Skeletal muscle satellite cell (primary cell): ENCODE measurements at regions not wholly inside any gene's neighbourhood (a gene's known extent, or its start where the extent isn't known, plus 50 kb on each side); places are given as distances from the start of the nearest gene placed in this dataset.

Experiments used
- H3K27me3 ChIP-seq: 2 replicates; pipeline ENCODE4 v1.7.0; 2013; ENCODE audit warnings: low read length; ENCODE audit not compliant: control insufficient read depth, insufficient read depth
- H3K36me3 ChIP-seq: 2 replicates; pipeline ENCODE4 v1.7.0; 2013; ENCODE audit warnings: mild to moderate bottlenecking, control low read depth, low read length; ENCODE audit not compliant: insufficient read depth
- H3K4me1 ChIP-seq: 2 replicates; pipeline ENCODE4 v1.7.0; 2013; ENCODE audit warnings: low read length; ENCODE audit not compliant: control insufficient read depth, insufficient read depth
- H3K4me2 ChIP-seq: 2 replicates; pipeline ENCODE4 v1.7.0; 2013; ENCODE audit warnings: mild to moderate bottlenecking, low read length
- H3K4me3 ChIP-seq: 2 replicates; pipeline ENCODE4 v1.7.0; 2013; ENCODE audit warnings: low read length
- H3K9ac ChIP-seq: 2 replicates; pipeline ENCODE4 v1.7.0; 2013; ENCODE audit warnings: mild to moderate bottlenecking, low read depth, low read length, moderate library complexity
- H3K9me3 ChIP-seq: replicated peaks from 2 replicates; pipeline ENCODE4 v1.7.0; 2013; ENCODE audit warnings: mild to moderate bottlenecking, control low read depth, low read length

DNA sequence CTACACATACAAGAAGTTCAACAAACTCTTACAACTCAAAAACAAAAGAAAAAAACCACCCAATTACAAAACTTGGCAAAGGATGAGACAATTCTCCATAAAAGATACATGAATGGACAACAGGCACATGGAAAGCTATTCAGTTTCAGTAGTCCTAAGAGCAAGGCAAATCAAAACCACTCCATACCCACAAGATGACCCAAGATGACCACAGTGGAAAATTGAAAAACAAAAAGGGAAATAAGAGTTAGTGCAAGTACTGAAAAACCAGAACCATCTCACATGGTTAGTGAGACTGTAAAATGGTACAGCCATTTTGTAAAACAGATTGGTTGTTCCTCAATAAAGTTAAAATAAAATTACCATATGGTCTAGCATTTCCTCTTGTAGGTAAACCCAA lies 287.1 kb upstream of the CDH9 start:
- Histone ChIP-seq H3K9me3 (no peaks in the 10 kb centered on the region), H3K4me3 (no peak overlapping the region), H3K4me1 (no peaks in the 10 kb centered on the region), H3K9ac (no peak overlapping the region), H3K4me2 (no peak overlapping the region), H3K36me3 (no peaks in the 10 kb centered on the region), H3K27me3 (no peaks in the 10 kb centered on the region)

DNA sequence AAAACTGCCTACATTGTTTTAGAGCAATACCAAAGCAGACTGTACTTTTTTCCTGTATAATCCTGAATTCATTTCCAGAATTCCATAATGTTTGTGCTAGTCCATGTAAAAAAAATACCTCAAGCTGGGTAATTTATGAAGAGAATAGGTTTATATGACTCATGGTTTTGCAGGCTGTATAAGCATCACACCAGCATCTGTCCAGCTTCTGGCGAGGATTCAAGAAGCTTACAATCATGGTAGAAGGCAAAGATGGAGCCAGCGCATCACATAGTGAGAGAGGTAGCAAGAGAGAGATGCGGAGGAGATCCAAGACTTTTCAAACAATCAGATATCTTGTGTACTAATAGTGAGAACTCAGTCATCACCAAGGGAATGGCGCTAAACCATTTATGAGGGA lies 280.3 kb upstream of the CDH9 start:
- Histone ChIP-seq H3K4me1 (peaks cover 13% of the 10 kb centered on the region), H3K9ac (no peak overlapping the region), H3K27me3 (no peaks in the 10 kb centered on the region), H3K36me3 (no peaks in the 10 kb centered on the region), H3K9me3 (no peaks in the 10 kb centered on the region), H3K4me3 (no peak overlapping the region), H3K4me2 (no peak overlapping the region)

DNA sequence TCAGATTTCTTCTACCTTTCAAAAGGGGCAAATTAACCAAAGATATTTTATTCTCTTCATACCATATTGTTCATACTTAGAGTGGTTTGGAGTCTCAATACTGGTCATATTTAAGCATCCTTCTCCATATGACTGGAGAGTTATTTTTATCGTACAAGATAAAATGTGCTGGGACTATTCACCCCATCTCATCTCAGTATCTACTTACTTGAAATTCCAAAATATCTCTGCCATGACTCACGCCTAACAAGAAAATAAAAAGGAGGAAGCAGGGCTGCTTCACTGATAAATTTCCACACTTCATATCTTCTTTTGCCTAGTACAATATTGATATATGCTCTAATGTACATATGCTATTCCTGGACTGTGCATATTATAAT lies 277.9 kb upstream of the CDH9 start:
- H3K4me3 ChIP-seq = peak overlapping the region; percentile 44
- H3K9ac ChIP-seq = peak overlapping the region; percentile 73
- no peaks in the 10 kb centered on the region for H3K9me3 ChIP-seq
- no peaks in the 10 kb centered on the region for H3K27me3 ChIP-seq
- H3K4me2 ChIP-seq = peak overlapping the region; percentile 67
- peaks cover 13% of the 10 kb centered on the region for H3K4me1 ChIP-seq
- H3K36me3 ChIP-seq = no peaks in the 10 kb centered on the region

DNA sequence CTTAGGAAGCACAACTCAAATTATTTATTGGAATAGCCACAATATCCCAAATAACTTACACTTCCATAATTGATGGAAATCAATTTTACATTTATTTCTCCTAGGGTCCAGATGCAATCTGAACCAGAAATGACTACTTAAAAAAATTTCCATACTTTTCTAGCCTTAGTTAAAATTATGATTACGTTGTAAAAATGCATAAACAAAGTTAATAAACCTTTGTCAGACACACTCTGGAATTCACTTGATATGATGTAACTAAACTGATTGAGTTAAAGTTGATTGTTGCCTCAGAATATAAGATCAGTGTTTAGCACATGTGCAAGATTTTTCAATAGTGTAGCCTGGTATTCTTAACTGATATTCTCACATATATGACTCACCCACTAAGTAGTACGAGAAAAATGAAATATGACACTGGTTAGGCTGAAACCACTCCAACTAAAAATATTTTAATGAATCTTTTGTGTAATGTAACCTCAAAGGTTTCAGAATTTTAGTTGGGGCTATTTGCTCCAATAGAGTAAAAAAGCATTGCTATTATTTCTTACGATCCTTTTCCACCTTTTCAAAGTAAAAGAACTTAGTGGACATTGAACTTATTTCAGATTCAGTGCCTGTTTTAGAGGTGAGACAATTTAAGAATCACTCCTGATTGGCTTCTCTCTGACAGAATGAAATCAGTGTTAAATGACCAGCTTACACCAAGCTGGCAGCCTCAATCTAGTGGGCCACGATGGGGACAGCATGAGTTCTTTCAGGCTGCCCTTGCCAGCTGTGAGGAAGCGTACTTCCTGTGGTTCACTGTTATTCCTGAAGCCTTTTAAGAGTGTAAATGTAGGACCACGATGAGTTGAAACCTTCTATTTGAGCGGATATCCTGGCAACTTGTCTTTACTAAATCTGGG lies 277.2 kb upstream of the CDH9 start:
- peak overlapping the region; percentile 67 for H3K4me2 ChIP-seq
- peak overlapping the region; percentile 73 for H3K9ac ChIP-seq
- peak overlapping the region; percentile 44 for H3K4me3 ChIP-seq

DNA sequence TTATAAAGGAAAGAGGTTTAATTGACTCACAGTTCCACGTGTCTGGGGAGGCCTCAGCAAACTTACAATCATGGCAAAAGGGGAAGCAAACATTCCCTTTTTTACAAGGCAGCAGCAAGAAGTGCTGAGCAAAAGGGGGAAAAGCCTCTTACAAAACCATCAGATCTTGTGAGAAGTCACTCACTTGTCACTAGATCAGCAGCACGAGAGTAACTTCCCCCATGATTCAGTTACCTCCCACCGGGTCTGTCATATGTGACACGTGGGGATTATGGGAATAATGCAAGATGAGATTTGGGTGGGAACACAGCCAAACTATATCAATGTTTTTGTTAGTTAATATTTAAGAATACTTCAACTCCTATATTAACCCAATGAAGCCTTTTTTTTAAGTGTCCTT lies 275.2 kb upstream of the CDH9 start:
- Histone ChIP-seq H3K9ac (no peak overlapping the region), H3K27me3 (no peaks in the 10 kb centered on the region), H3K9me3 (no peaks in the 10 kb centered on the region), H3K4me3 (no peak overlapping the region), H3K4me1 (peaks cover 13% of the 10 kb centered on the region), H3K4me2 (no peak overlapping the region), H3K36me3 (no peaks in the 10 kb centered on the region)

More for the DNA sequence above, 277.2 kb upstream of the CDH9 start:
- Histone ChIP-seq H3K36me3 (no peaks in the 10 kb centered on the region), H3K27me3 (no peaks in the 10 kb centered on the region), H3K9me3 (no peaks in the 10 kb centered on the region), H3K4me1 (peaks cover 13% of the 10 kb centered on the region)

DNA sequence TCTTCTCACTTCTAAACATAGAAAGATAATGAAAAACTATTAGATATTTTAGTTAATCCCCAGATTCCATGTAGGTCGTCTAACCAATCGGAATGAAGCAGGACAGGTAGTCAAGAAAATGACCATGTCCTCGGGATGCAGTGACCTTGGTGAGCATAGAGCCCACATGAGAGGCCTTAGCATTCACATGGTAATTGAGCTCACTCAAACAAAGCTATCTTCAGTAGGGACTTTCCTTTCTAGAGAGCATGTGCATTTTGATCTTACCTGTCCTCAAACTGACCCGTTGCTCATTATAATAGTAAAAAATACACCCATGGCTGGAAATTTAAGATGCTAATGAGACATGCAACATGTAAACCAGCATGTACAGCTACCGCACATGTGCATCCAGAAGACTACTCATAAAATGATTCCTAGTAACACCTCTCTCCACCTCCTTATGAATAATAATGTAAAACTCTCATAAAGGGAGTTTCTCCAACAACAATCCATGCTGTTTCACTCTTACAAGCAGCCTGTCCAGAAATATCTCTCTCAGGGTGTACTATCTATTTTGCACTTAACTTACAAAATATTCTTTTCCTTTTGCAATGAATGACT lies 274.0 kb upstream of the CDH9 start:
- H3K9me3 ChIP-seq = no peaks in the 10 kb centered on the region
- H3K36me3 ChIP-seq = no peaks in the 10 kb centered on the region
- H3K27me3 ChIP-seq = no peaks in the 10 kb centered on the region
- H3K4me2 ChIP-seq = no peak overlapping the region
- peaks cover 13% of the 10 kb centered on the region for H3K4me1 ChIP-seq
- H3K9ac ChIP-seq = no peak overlapping the region
- no peak overlapping the region for H3K4me3 ChIP-seq

DNA sequence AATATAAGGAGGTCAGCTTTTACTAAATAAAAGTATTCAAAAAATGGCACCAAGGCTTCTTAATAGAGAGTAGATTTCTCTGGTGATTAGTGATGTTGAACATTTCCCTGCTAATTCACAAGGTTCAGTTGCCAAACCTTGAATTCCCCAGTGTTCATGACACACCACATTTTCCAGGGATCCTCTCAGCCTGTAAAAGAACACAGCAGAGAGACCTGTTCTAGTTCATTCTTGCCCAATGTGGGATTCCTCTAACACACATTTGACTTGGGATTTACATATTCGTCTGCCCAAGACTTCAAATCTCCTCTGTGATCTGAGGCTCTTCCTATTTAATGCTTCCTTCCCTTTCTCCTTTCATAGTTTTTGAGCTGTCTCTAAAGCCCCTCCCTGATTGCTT lies 273.2 kb upstream of the CDH9 start:
- peaks cover 13% of the 10 kb centered on the region for H3K4me1 ChIP-seq
- no peaks in the 10 kb centered on the region for H3K9me3 ChIP-seq
- no peak overlapping the region for H3K4me3 ChIP-seq
- no peaks in the 10 kb centered on the region for H3K27me3 ChIP-seq
- no peak overlapping the region for H3K4me2 ChIP-seq
- no peak overlapping the region for H3K9ac ChIP-seq
- H3K36me3 ChIP-seq = no peaks in the 10 kb centered on the region

DNA sequence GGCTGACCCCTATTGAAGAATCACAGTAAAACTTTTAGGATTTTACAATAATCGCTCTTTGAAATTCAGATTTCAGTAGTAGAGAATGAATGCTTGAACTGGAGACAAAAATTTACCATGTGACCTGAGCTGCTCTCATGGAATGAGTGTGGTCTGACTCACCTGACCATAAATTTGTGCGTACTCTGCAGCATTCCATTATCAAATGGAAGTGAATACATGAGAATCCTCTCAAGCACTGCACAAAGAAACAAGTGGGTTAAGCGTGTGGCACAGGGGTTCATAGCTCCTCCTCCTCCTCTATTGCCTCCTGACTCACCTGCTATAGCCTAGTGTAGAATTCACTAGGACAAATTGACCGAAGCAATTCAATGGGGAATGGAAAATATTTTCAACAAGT lies 269.8 kb upstream of the CDH9 start:
- Histone ChIP-seq H3K4me2 (no peak overlapping the region), H3K4me1 (no peaks in the 10 kb centered on the region)

DNA sequence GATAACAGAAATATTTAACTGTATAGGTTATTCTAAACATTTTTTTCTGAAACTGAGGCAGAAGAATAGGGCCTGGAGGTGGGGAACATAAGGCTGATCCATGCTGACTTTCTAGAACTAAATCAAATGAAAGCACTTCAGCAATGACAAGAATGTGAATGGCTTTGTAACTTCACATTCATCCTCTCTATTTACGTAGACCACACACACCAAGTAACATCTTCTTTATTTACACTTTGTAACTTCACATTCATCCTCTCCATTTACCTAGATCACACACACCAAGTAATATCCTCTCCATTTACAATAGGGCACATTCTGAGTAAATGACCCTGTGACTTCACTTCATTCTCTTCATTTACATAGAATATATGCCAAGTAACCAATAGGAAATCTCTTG lies 251.8 kb upstream of the CDH9 start:
- Histone ChIP-seq H3K36me3 (no peaks in the 10 kb centered on the region), H3K4me3 (no peak overlapping the region), H3K9ac (no peak overlapping the region)

More for the DNA sequence above, 269.8 kb upstream of the CDH9 start:
- Histone ChIP-seq H3K9ac (no peak overlapping the region), H3K27me3 (no peaks in the 10 kb centered on the region), H3K4me3 (no peak overlapping the region), H3K36me3 (no peaks in the 10 kb centered on the region), H3K9me3 (no peaks in the 10 kb centered on the region)

DNA sequence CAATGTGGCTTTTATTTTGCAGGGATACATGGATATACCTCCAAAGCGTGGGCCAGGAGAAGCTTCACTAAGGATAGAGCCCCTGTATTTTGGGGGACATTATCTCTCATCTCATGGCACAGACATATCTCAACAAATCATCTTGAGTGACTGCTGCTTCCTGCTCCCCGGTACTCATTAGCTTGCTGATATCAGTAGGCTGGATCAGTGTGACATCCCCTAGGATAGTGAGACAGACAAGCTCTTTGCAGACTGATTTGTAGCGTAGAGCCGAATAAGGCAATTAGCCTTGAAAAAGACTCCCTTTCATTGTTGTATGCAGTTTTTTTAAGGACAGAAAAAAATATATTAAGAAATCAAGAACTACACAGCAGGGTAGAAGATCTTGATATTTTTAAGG lies 237.7 kb upstream of the CDH9 start:
- no peaks in the 10 kb centered on the region for H3K27me3 ChIP-seq
- no peaks in the 10 kb centered on the region for H3K4me1 ChIP-seq
- H3K4me3 ChIP-seq = no peak overlapping the region
- H3K4me2 ChIP-seq = no peak overlapping the region
- no peaks in the 10 kb centered on the region for H3K36me3 ChIP-seq
- no peak overlapping the region for H3K9ac ChIP-seq
- H3K9me3 ChIP-seq = no peaks in the 10 kb centered on the region

More for the DNA sequence above, 251.8 kb upstream of the CDH9 start:
- no peaks in the 10 kb centered on the region for H3K4me1 ChIP-seq
- no peaks in the 10 kb centered on the region for H3K27me3 ChIP-seq
- no peak overlapping the region for H3K4me2 ChIP-seq
- no peaks in the 10 kb centered on the region for H3K9me3 ChIP-seq

DNA sequence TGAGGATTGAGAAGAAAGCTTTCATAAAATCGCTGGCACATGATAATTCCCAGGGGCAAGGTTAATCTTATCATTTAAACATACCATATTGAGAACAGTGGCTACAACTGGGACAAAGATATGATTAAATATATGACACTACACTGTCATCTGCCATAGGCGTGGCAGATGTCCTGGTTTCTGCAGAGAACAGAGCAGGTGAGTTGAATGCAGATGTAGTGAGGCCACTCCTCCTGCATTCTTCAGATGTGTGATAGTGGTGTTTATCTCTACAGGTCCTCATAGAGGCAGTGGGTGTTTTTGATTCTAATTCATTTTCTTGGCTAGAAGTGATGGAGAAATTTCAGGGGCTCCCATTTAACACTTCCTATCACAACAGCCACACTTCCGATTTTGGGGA lies 237.0 kb upstream of the CDH9 start:
- H3K4me1 ChIP-seq = no peaks in the 10 kb centered on the region
- H3K9ac ChIP-seq = no peak overlapping the region
- no peaks in the 10 kb centered on the region for H3K9me3 ChIP-seq
- no peak overlapping the region for H3K4me2 ChIP-seq
- no peaks in the 10 kb centered on the region for H3K36me3 ChIP-seq
- H3K4me3 ChIP-seq = no peak overlapping the region
- H3K27me3 ChIP-seq = no peaks in the 10 kb centered on the region

DNA sequence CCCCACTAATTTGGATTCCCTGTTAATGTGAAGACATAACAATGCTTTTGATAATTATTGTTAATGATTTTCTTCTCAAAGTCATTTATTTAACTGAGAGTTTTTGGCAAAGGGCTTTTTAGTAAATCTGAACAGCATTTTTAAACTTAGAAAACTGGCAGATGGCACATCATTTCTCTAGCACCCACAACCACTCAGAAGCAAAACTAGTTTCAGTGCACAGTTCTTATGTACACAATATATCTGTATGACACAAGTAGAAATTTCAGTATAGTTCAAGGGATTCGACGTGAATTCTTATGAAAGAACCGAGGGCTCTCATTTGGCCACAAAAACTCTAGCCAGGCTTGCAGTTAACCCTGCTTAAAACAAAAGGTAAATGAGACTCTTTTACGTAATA lies 231.4 kb upstream of the CDH9 start:
- Histone ChIP-seq H3K4me2 (no peak overlapping the region), H3K9me3 (no peaks in the 10 kb centered on the region), H3K9ac (no peak overlapping the region), H3K4me1 (no peaks in the 10 kb centered on the region), H3K36me3 (no peaks in the 10 kb centered on the region), H3K27me3 (no peaks in the 10 kb centered on the region), H3K4me3 (no peak overlapping the region)
